ENCODE measurements at regions not wholly inside any gene's neighbourhood (a gene's known extent, or its start where the extent isn't known, plus 50 kb on each side); places are given as distances from the start of the nearest gene placed in this dataset.

GRCh38 chr21:22476726-22477646 is 1478.8 kb downstream of the NCAM2 start:
- CTCF ChIA-PET = no interaction called here
- BruUV-seq (replicated peaks) = no TSS peak
- Histone ChIP-seq H2AFZ (ENCODE audit: low read depth, low read length, poor library complexity, severe bottlenecking) (no peak overlapping the region), H4K20me1 (ENCODE audit: insufficient read depth) (no peaks in the 10 kb centered on the region), H3K9ac (ENCODE audit: low read length) (no peak overlapping the region), H3K27me3 (ENCODE audit: insufficient read depth, low read length) (no peaks in the 10 kb centered on the region), H3K9me3 (ENCODE audit: control insufficient read depth in 1 of 2, insufficient read depth in 1 of 2, low read depth in 1 of 2, low read length in 2 of 2) (peaks cover 17 to 34% of the 10 kb centered on the region in 2 experiments; a peak in 3 of 4 replicates), H3K4me2 (ENCODE audit: low read length) (no peak overlapping the region), H3K36me3 (ENCODE audit: control insufficient read depth in 1 of 2, insufficient read depth in 2 of 2, low read length in 2 of 2) (no peaks in the 10 kb centered on the region), H3K9me2 (ENCODE audit: insufficient read depth) (no peaks in the 10 kb centered on the region), H3K27ac (ENCODE audit: low read depth, low read length) (no peak overlapping the region), H3K4me1 (ENCODE audit: control insufficient read depth in 1 of 2, insufficient read depth in 2 of 2, low read length in 2 of 2) (no peaks in the 10 kb centered on the region), H3K79me2 (ENCODE audit: insufficient read depth, low read length) (no peaks in the 10 kb centered on the region), H3K4me3 (replicated peaks in 1 of 2; ENCODE audit: low read depth in 1 of 2, low read length in 2 of 2) (no peak overlapping the region)
- intact Hi-C loops (cut with micrococcal nuclease) = no loop called here
- DNase-seq (ENCODE audit: low read depth, low spot score) = no peak
- ATAC-seq = no peak
- RAD21 ChIA-PET (ENCODE audit: low non-redundant PET in 1 of 2, low total read pairs in 2 of 2, uncharacterized antibody in 2 of 2, unreplicated experiment in 2 of 2) = no interaction called here
- POLR2A ChIA-PET = no interaction called here
- no peak for TF ChIP-seq SP1 (IDR thresholded peaks at IDR 0.05; ENCODE audit: low read depth)
- TF ChIP-seq ELF1 (IDR thresholded peaks at IDR 0.05; ENCODE audit: borderline replicate concordance, low read depth) = no peak

DNA sequence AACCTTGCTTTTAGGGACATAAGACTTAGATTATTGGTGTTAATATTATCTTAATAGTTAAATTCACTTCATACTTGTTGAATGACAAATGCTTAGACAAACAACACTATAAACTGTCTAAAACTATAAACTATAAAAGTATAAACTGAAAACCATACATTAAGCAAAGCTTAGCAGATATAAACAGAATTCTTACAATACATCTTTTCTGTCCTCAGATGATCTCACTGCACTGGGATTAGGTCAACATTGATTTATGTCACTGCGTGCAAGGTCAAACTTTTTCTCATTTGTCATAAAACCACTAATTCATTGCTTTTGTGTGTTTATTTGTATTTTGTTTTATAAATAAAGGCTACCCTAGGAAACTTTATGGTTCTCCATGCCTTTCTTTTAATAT is 1491.8 kb downstream of the NCAM2 start:
- Histone ChIP-seq H3K4me2 (ENCODE audit: low read length) (no peak overlapping the region), H3K9me3 (ENCODE audit: control insufficient read depth in 1 of 2, insufficient read depth in 1 of 2, low read depth in 1 of 2, low read length in 2 of 2) (peaks cover 0 to 11% of the 10 kb centered on the region in 2 experiments; a peak in 2 of 4 replicates), H3K27ac (ENCODE audit: low read depth, low read length) (no peak overlapping the region), H3K9me2 (ENCODE audit: insufficient read depth) (no peaks in the 10 kb centered on the region), H3K4me3 (replicated peaks in 1 of 2; ENCODE audit: low read depth in 1 of 2, low read length in 2 of 2) (no peak overlapping the region), H3K79me2 (ENCODE audit: insufficient read depth, low read length) (no peaks in the 10 kb centered on the region), H4K20me1 (ENCODE audit: insufficient read depth) (no peaks in the 10 kb centered on the region), H2AFZ (ENCODE audit: low read depth, low read length, poor library complexity, severe bottlenecking) (no peak overlapping the region), H3K27me3 (ENCODE audit: insufficient read depth, low read length) (no peaks in the 10 kb centered on the region), H3K36me3 (ENCODE audit: control insufficient read depth in 1 of 2, insufficient read depth in 2 of 2, low read length in 2 of 2) (no peaks in the 10 kb centered on the region), H3K9ac (ENCODE audit: low read length) (no peak overlapping the region), H3K4me1 (ENCODE audit: control insufficient read depth in 1 of 2, insufficient read depth in 2 of 2, low read length in 2 of 2) (no peaks in the 10 kb centered on the region)
- ChIA-PET CTCF (no interaction called here), POLR2A (no interaction called here), RAD21 (ENCODE audit: low non-redundant PET in 1 of 2, low total read pairs in 2 of 2, uncharacterized antibody in 2 of 2, unreplicated experiment in 2 of 2) (no interaction called here)
- ATAC-seq = no peak
- no peak for DNase-seq (ENCODE audit: low read depth, low spot score)
- TF ChIP-seq, protein P1, sequence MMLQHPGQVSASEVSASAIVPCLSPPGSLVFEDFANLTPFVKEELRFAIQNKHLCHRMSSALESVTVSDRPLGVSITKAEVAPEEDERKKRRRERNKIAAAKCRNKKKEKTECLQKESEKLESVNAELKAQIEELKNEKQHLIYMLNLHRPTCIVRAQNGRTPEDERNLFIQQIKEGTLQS (IDR thresholded peaks at IDR 0.05) = no peak
- BruUV-seq (replicated peaks) = no TSS peak
- intact Hi-C loops (cut with micrococcal nuclease) = no loop called here

All from HCT116 (cell line).